ENCODE measurements at regions not wholly inside any gene's neighbourhood (a gene's known extent, or its start where the extent isn't known, plus 50 kb on each side); places are given as distances from the start of the nearest gene placed in this dataset.
"Not testable (repeated sequence)": the region's sequence is repeated elsewhere in the genome, so short reads cannot be mapped to it uniquely, and the experiment has no call there.

DNA sequence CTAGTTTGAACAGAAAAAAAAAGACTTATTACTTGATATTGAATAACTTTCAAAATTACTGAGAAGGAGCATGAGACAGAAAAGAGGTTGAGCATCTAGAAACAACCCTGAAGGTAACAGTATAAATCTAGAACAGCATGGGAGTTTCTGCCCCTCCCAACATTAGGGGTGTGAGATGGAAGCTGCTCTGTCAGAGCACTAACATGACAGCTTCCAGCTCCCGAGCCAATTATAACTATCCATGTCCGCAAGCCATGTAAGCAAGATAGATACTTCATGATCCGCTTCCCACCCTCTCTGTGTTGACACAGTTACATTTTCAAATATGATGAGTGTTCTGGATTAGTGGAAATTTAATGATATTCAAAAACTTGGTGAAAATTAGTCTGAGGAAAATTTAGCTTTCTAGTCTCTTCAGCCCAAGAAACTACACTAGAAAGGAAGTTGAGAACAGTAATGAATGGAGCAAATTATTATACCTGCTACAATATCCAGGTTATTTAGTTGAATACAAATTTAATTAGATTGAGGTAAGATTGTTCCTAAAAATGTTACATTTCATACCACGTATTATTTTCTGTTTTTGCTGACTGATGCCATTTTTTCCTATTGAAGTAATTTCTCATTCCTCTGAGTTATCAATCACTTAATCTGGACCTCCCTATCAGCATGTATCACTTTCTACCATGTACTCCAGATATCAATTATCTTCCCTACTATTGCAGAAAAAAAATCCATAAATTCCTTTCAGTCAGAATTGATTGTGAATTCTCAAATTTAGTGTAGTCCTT lies 129.3 kb upstream of the SLIT2 start:
- DNase-seq (ENCODE audit: low read depth) = no peak

- DNase-seq (ENCODE audit: low read depth) = no peak
Observed at GRCh38 chr4:20119141-20119540, 132.6 kb upstream of the SLIT2 start.

GRCh38 chr4:20109391-20109790 lies 142.3 kb upstream of the SLIT2 start:
- no peak for DNase-seq (ENCODE audit: low read depth)

GRCh38 chr4:20106921-20107320 lies 144.8 kb upstream of the SLIT2 start:
- no peak for DNase-seq (ENCODE audit: low read depth)

- DNase-seq (ENCODE audit: low read depth) = no peak
Observed at GRCh38 chr4:20101831-20102230, 149.9 kb upstream of the SLIT2 start.

GRCh38 chr4:20096911-20097310 lies 154.8 kb upstream of the SLIT2 start:
- no peak for DNase-seq (ENCODE audit: low read depth)

DNA sequence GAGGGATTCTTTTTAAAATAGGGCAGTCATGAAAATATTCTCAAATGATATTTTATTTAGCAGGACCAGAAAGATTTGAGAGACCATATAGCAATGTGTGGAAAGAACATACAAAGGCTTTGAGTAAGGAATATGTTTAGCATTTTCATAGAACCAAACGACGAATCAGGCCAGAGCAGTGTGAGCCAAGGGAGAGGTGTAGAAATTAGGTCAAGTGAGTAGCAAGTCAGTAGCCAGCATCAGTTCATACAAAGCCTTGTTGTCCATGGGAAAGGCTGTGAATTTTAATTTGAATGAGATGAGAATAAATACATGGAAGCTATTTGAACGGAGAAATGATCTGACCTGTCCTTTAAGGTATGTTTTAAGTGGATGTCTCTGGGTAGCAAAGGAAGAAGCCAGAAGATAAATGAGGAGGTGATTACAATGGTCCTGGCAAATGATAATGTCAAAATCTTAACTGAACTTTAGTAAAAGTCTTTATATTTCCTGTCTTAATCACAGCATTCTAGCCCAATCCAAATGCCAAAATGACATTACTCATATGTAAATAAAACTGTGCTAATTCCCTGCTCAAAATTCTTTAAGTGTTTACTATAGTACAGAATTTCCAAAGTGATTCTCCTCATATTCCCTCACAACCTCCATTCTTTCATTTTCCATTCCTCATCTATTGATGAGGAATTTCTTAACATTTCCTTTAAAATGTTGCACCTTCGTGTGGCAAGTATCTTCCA lies 155.7 kb upstream of the SLIT2 start:
- DNase-seq (ENCODE audit: low read depth) = no peak

- no peak for DNase-seq (ENCODE audit: low read depth)
Observed at GRCh38 chr4:20091781-20092180, 159.9 kb upstream of the SLIT2 start.

DNA sequence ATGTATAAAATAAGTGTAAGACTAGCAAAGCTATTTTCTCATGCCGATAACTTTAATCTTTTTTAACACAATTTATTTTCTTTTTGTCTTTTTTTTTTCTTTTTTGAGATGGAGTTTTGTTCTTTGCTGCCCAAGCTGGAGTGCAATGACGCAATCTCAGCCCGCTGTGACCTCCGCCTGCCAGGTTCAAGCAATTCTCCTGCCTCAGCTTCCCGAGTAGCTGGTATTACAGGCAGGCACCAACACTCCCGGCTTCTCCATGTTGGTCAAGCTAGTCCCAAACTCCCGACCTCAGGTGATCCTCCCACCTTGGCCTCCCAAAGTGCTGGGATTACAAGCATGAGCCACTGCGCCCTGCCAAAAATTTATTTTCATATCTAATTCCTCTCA lies 164.2 kb upstream of the SLIT2 start:
- no peak for DNase-seq (ENCODE audit: low read depth)

DNA sequence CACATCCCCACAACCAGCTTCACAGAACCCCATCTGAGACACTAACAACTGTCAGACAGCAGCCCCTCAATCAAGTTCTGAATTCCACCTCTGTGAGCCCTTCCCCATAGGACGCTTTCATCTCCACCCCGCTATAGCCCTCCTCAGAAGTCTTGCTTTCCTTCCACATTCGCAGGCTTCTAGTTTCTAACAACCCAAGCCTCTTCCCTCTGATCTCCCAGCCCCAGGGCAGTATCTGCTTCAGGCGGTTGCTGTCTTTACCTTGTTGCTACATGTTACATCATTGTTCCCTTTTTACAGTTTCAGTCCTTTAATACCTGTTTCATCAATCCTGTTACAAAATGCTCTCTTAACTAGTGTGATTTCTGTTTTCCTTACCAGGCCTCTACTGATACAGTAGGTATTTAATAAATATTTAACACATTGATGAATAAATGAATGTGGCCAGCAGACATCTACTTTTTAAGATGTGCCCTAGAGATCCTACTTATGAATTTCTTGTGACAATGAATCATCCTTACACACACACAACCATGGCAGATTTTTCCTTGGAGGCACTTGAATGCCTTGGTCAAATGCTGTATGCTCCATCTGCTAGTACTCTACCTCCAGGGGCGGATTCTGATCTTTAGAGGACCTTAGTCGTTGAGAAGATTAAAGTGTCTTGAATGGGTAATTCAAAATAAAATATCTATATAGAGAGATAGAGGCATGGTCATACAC lies 164.7 kb upstream of the SLIT2 start:
- no peak for DNase-seq (ENCODE audit: low read depth)

DNA sequence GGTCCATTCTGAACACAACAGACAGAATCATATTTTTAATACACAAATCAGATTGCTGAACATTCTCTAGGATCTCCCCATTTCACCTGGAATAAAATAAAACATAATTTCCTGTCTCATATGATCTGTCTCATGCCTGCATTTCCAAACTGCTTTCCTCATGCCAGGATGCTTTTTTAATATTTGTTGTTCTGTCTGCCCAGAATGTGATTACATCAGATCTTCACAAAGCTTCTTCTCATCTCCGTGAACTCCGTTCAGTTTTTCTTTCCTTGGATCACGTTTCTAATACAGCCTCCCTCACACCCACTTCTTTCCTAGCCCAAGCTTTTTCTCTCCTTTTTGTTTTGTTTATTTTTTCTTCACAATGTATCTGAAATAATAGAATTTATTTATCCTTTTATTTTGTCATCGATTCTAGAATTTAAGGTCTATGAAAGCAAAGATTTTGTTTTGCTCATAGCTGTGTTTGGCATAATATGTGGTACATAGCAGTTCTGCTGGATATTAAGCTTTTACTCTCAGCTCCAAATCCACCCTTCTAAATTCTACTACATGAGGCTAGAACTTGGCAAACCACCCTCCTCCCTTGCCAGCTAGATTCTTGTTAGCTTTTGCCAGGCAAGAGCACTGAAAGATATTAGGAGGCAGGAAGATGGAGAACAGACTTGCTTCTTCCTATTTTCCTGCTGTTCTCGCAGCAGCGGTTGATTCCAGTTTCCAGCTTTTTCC lies 165.5 kb upstream of the SLIT2 start:
- no peak for DNase-seq (ENCODE audit: low read depth)

DNA sequence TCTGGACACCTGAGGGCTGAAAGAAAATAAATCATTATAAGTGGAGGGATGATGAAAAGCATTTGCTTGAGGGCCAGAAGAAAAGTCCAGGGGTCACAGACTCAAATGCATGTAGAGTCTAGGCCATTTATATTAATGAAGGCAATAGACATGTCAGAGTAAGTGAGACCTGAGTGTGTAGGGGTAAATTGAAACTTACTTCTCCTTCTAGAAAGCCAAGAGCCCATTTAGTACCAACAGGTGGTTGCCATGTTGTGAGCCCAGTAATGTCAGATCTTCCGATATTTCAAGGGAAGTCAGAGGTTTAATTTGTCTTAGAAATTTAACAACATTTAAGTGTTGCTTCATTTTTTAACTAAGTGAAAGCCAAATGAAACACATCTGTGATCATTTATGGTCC lies 166.1 kb upstream of the SLIT2 start:
- no peak for DNase-seq (ENCODE audit: low read depth)

DNA sequence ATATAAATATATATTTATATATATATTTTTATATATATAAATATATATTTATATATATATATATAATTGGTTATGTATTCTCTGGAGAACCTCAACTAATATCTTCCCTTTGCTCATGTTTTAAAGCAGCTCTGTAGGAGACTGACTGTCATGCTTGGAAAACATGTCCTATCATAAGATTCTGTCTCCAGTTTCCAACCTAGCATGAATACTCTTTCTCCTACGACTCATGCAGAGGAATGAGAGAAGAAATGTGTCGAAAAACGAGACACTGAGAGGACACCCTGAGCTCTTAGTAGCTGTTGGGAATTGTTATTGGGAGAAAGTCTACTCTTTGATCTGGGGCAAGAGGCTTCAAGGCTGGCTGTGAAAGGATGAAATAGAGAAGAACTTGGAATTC lies 166.5 kb upstream of the SLIT2 start:
- DNase-seq (ENCODE audit: low read depth) = no peak

DNA sequence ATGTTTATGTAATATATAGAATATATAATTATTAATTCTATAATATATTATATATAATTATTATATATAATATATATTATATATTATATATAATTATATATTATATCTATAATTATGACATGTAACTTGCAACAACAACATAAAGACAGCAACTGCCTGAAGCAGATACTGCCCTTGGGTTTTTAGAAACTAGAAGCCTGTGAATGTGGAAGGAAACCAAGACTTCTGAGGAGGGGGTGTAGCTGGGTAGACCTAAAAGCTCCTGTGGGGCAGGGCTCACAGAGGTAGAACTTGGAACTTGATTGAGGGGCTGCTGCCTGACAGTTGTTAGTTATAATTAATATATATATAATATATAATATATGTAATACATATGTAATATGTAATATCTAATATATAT lies 167.2 kb upstream of the SLIT2 start:
- no peak for DNase-seq (ENCODE audit: low read depth)

DNA sequence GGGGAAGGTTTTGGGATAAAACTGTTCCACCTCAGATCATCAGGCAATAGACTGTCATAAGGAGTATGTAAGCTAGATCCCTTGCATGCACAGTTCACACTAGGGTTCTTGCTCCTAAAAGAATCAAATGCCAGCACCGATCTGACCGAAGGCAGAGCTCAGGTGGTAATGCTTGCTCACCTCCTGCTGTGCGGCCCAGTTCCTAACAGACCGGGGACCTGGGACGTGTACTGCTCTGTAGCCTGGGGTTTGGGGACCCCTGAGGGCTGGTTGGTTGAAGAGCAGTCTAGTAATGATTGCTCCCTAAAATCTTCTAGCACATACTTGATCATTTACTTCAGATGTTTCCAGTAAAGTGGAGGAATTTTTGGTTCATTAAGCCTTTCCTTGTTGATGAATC lies 173.1 kb upstream of the SLIT2 start:
- no peak for DNase-seq (ENCODE audit: low read depth)

GRCh38 chr4:20075248-20075871 lies 176.3 kb upstream of the SLIT2 start:
- DNase-seq (ENCODE audit: low read depth) = no peak

DNA sequence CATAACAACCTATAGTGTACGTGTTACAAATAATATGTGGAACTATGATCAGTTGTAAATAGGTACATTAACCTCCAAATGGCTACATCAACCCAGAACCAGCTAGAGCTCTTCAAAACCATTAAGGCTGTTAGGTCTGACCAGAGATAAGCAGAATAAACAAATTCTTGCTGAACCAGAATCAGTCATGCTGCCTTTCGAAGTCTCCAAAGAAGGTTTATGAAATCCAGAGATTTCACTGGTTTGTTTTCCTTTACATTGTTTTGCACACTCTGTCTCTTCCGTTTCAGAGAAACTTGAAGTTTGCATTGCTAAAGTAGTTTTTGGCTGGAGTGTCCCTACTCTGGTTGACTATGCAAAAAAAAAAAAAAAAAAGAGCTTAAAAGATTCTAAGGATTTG lies 177.3 kb upstream of the SLIT2 start:
- no peak for DNase-seq (ENCODE audit: low read depth)

DNA sequence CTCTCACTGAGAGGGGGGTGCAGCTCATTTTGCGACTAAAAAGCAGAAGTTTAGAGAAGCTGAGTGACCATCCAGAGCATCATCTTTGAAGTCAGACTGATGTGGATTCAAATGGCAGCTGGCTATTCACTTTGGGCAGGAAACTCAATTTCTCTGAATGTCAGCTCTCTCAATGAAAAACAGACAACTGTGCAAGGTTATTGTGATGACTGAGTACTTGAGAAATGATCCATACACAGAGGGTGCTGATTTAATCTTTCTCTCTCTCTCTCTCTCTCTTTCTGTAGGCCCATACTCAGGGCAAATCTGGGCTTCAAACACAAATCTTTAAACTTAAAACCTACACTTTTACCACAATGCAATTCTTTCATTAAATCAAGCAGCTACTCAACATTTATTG lies 185.8 kb upstream of the SLIT2 start:
- DNase-seq (ENCODE audit: low read depth) = no peak

- not testable (repeated sequence) for DNase-seq (ENCODE audit: low read depth)
Observed at GRCh38 chr4:20062857-20063256, 188.8 kb upstream of the SLIT2 start.

GRCh38 chr4:20062054-20062453 lies 189.7 kb upstream of the SLIT2 start:
- DNase-seq (ENCODE audit: low read depth) = no peak

GRCh38 chr4:20050768-20051167 lies 200.9 kb upstream of the SLIT2 start:
- no peak for DNase-seq (ENCODE audit: low read depth)

GRCh38 chr4:20049889-20050288 lies 201.8 kb upstream of the SLIT2 start:
- no peak for DNase-seq (ENCODE audit: low read depth)
